DND-41 (cell line): ENCODE measurements at regions not wholly inside any gene's neighbourhood (a gene's known extent, or its start where the extent isn't known, plus 50 kb on each side); places are given as distances from the start of the nearest gene placed in this dataset.
"Not testable (repeated sequence)": the region's sequence is repeated elsewhere in the genome, so short reads cannot be mapped to it uniquely, and the experiment has no call there.

ENCODE experiments used
- ATAC-seq: fragments of 200-7000 bp; cut with Tn5 transposase; 3 replicates; pipeline ENCODE4 v1.9.1; 2021; ENCODE audit warnings: low read depth; ENCODE audit not compliant: insufficient read depth
- DNase-seq: peaks from one replicate; pipeline ENCODE4 v3.0.0-alpha.2; 2020
- H2AFZ ChIP-seq: 2 replicates; pipeline ENCODE4 v1.6.0; 2012; ENCODE audit warnings: low read depth, low read length
- H3K27ac ChIP-seq: 2 replicates; pipeline ENCODE4 v1.5.1; 2012; ENCODE audit warnings: low read length, inconsistent platforms
- H3K27me3 ChIP-seq: fragments of 200-600 bp; sonication (generic); 2 replicates; pipeline ENCODE4 v1.6.0; 2012; ENCODE audit warnings: low read length, mild to moderate bottlenecking, inconsistent platforms; ENCODE audit not compliant: insufficient read depth, poor library complexity
- H3K36me3 ChIP-seq: 2 replicates; pipeline ENCODE4 v1.5.1; 2012; ENCODE audit warnings: low read length, inconsistent platforms; ENCODE audit not compliant: insufficient read depth
- H3K4me1 ChIP-seq: 2 replicates; pipeline ENCODE4 v1.5.1; 2012; ENCODE audit warnings: mild to moderate bottlenecking, low read length; ENCODE audit not compliant: insufficient read depth
- H3K4me2 ChIP-seq: 2 replicates; pipeline ENCODE4 v1.6.0; 2012; ENCODE audit warnings: mild to moderate bottlenecking, moderate library complexity, low read length, inconsistent platforms; ENCODE audit not compliant: insufficient read depth
- H3K4me3 ChIP-seq, 2 experiments: fragments of 200-600 bp in 1 of 2; shearing (Covaris generic) in 1 of 2; 2 replicates each; pipeline ENCODE4 v1.5.1; 2012 to 2016; ENCODE audit warnings: inconsistent platforms in 2 of 2, low read length in 2 of 2, mild to moderate bottlenecking in 2 of 2, low read depth in 1 of 2, moderate library complexity in 1 of 2
- H3K79me2 ChIP-seq: 2 replicates; pipeline ENCODE4 v1.6.0; 2012; ENCODE audit warnings: low read length, inconsistent platforms; ENCODE audit not compliant: insufficient read depth
- H3K9ac ChIP-seq: 2 replicates; pipeline ENCODE4 v1.6.0; 2012; ENCODE audit warnings: low read depth, mild to moderate bottlenecking, inconsistent platforms, low read length, moderate library complexity
- H3K9me3 ChIP-seq: 2 replicates; pipeline ENCODE4 v1.5.1; 2012; ENCODE audit warnings: low read length, moderate library complexity, mild to moderate bottlenecking, inconsistent platforms; ENCODE audit not compliant: insufficient read depth, severe bottlenecking
- H4K20me1 ChIP-seq: 2 replicates; pipeline ENCODE4 v1.6.0; 2012; ENCODE audit warnings: low read length; ENCODE audit not compliant: insufficient read depth

- not testable (repeated sequence) for H3K27ac ChIP-seq, H3K79me2 ChIP-seq, H3K9me3 ChIP-seq, H3K4me3 ChIP-seq, DNase-seq, H3K9ac ChIP-seq, H3K4me2 ChIP-seq, H2AFZ ChIP-seq, H3K27me3 ChIP-seq, H3K4me1 ChIP-seq, H3K36me3 ChIP-seq, H4K20me1 ChIP-seq, ATAC-seq
These were observed 726.4 kb downstream of the TTLL7 start for GRCh38 chr1:83272484-83272883.

- H3K4me2 ChIP-seq, H3K4me1 ChIP-seq, H3K9ac ChIP-seq, ATAC-seq, H3K4me3 ChIP-seq, DNase-seq, H3K79me2 ChIP-seq, H3K9me3 ChIP-seq, H4K20me1 ChIP-seq, H3K36me3 ChIP-seq, H2AFZ ChIP-seq, H3K27me3 ChIP-seq, H3K27ac ChIP-seq: not testable (repeated sequence)
These were observed 727.1 kb downstream of the TTLL7 start for GRCh38 chr1:83271834-83272233.

GRCh38 chr1:83270801-83271200 is 728.1 kb downstream of the TTLL7 start:
- not testable (repeated sequence) for H3K79me2 ChIP-seq

GRCh38 chr1:83263808-83264207 is 735.1 kb downstream of the TTLL7 start:
- not testable (repeated sequence) for H3K79me2 ChIP-seq, DNase-seq, H4K20me1 ChIP-seq, H3K27me3 ChIP-seq, ATAC-seq, H3K27ac ChIP-seq, H2AFZ ChIP-seq, H3K9ac ChIP-seq, H3K36me3 ChIP-seq, H3K9me3 ChIP-seq, H3K4me3 ChIP-seq, H3K4me2 ChIP-seq, H3K4me1 ChIP-seq

More at GRCh38 chr1:83270801-83271200, 728.1 kb downstream of the TTLL7 start:
- H3K4me2 ChIP-seq, H3K27ac ChIP-seq, H3K4me3 ChIP-seq, H4K20me1 ChIP-seq, H3K9me3 ChIP-seq, H3K36me3 ChIP-seq, DNase-seq, H3K9ac ChIP-seq, H3K27me3 ChIP-seq, H2AFZ ChIP-seq, H3K4me1 ChIP-seq: not testable (repeated sequence)
- peak; percentile 39; the same call in 1 of the 3 replicates for ATAC-seq

GRCh38 chr1:83251687-83252086 is 747.2 kb downstream of the TTLL7 start:
- not testable (repeated sequence) for H3K27me3 ChIP-seq, H3K4me1 ChIP-seq, H3K79me2 ChIP-seq, ATAC-seq, H3K4me2 ChIP-seq, H3K9ac ChIP-seq, H3K9me3 ChIP-seq, H2AFZ ChIP-seq, H3K4me3 ChIP-seq, H4K20me1 ChIP-seq, H3K27ac ChIP-seq, H3K36me3 ChIP-seq
- peak; percentile 10 for DNase-seq

- H3K4me2 ChIP-seq, H3K27me3 ChIP-seq, H3K4me1 ChIP-seq, H3K27ac ChIP-seq, H2AFZ ChIP-seq, ATAC-seq, DNase-seq, H3K9me3 ChIP-seq, H3K4me3 ChIP-seq, H3K79me2 ChIP-seq, H4K20me1 ChIP-seq, H3K36me3 ChIP-seq, H3K9ac ChIP-seq: not testable (repeated sequence)
These were observed 752.2 kb downstream of the TTLL7 start for GRCh38 chr1:83246780-83247179.

- not testable (repeated sequence) for H3K4me1 ChIP-seq, ATAC-seq
These were observed 754.1 kb downstream of the TTLL7 start for GRCh38 chr1:83244832-83245231.

GRCh38 chr1:83239568-83239967 is 759.4 kb downstream of the TTLL7 start:
- H3K27ac ChIP-seq: not testable (repeated sequence)

More at GRCh38 chr1:83244832-83245231, 754.1 kb downstream of the TTLL7 start:
- H3K9me3 ChIP-seq, H2AFZ ChIP-seq, H3K4me2 ChIP-seq, H3K4me3 ChIP-seq, H3K79me2 ChIP-seq, H4K20me1 ChIP-seq, H3K27me3 ChIP-seq, H3K27ac ChIP-seq, DNase-seq, H3K36me3 ChIP-seq, H3K9ac ChIP-seq: not testable (repeated sequence)

More at GRCh38 chr1:83239568-83239967, 759.4 kb downstream of the TTLL7 start:
- not testable (repeated sequence) for H3K4me2 ChIP-seq, H3K27me3 ChIP-seq, H4K20me1 ChIP-seq, H2AFZ ChIP-seq, H3K79me2 ChIP-seq, ATAC-seq, H3K4me1 ChIP-seq, DNase-seq, H3K9ac ChIP-seq, H3K36me3 ChIP-seq, H3K4me3 ChIP-seq, H3K9me3 ChIP-seq
